Peyer's patch (tissue), 4 donors: ENCODE measurements at regions not wholly inside any gene's neighbourhood (a gene's known extent, or its start where the extent isn't known, plus 50 kb on each side); places are given as distances from the start of the nearest gene placed in this dataset.

ENCODE experiments used
- DNase-seq, 3 donors: peaks; one replicate each; pipeline ENCODE4 v3.0.0-alpha.2; 2017 to 2019
- H3K27ac ChIP-seq, 4 donors: fragments of 200-600 bp; sonication (generic); one replicate each; pipeline ENCODE4 v1.5.1; 2016 to 2019
- H3K27me3 ChIP-seq, 2 donors: fragments of 200-600 bp; sonication (generic); one replicate each; pipeline ENCODE4 v1.5.1; 2019
- H3K36me3 ChIP-seq, 3 donors: fragments of 200-600 bp; sonication (generic); one replicate each; pipeline ENCODE4 v1.5.1; 2016 to 2019
- H3K4me1 ChIP-seq, 4 donors: fragments of 200-600 bp; sonication (generic); one replicate each; pipeline ENCODE4 v1.5.1; 2016 to 2019
- H3K4me3 ChIP-seq, 4 donors: fragments of 200-600 bp; sonication (generic); 1 replicate in 3 of 4; 2 replicates in 1 of 4; pipeline ENCODE4 v1.5.1; 2016 to 2019; ENCODE audit warnings: mild to moderate bottlenecking in 1 of 4
- H3K9me3 ChIP-seq, 4 donors: fragments of 200-600 bp; sonication (generic); one replicate each; pipeline ENCODE4 v1.5.1; 2016 to 2019; ENCODE audit warnings: mild to moderate bottlenecking in 1 of 4
- CTCF ChIP-seq, 6 experiments: fragments of 450-650 bp in 4 of 6; fragments of 200-600 bp in 2 of 6; sonication (generic) in 1 of 6; IDR thresholded peaks; one replicate each; pipeline ENCODE4 v1.5.1; 2017 to 2019; ENCODE audit warnings: antibody characterized with exemption in 6 of 6, mild to moderate bottlenecking in 3 of 6, moderate library complexity in 1 of 6
- POLR2A ChIP-seq, 2 donors: fragments of 450-650 bp; IDR thresholded peaks; one replicate each; pipeline ENCODE4 v1.5.1; 2017; ENCODE audit warnings: antibody characterized with exemption in 2 of 2, mild to moderate bottlenecking in 2 of 2, moderate library complexity in 2 of 2

GRCh38 chr11:28420099-28420498, 311.9 kb downstream of the METTL15 start:
- no peak for DNase-seq
- TF ChIP-seq CTCF (IDR thresholded peaks at IDR 0.05) (no peak), POLR2A (IDR thresholded peaks at IDR 0.05) (no peak)
- Histone ChIP-seq H3K4me3 (no peak overlapping the region), H3K4me1 (no peaks in the 10 kb centered on the region), H3K27me3 (no peaks in the 10 kb centered on the region), H3K27ac (no peak overlapping the region), H3K36me3 (no peaks in the 10 kb centered on the region), H3K9me3 (no peaks in the 10 kb centered on the region)

- no peak for TF ChIP-seq CTCF (IDR thresholded peaks at IDR 0.05)
- no peak for TF ChIP-seq POLR2A (IDR thresholded peaks at IDR 0.05)
- H3K27ac ChIP-seq = no peak overlapping the region
- H3K9me3 ChIP-seq = no peaks in the 10 kb centered on the region
- no peaks in the 10 kb centered on the region for H3K36me3 ChIP-seq
- no peak for DNase-seq
- no peaks in the 10 kb centered on the region for H3K4me1 ChIP-seq
- no peaks in the 10 kb centered on the region for H3K27me3 ChIP-seq
- H3K4me3 ChIP-seq = no peak overlapping the region
Observed at GRCh38 chr11:28417601-28418323, 309.6 kb downstream of the METTL15 start.

- H3K4me1 ChIP-seq = no peaks in the 10 kb centered on the region
- H3K27me3 ChIP-seq = no peaks in the 10 kb centered on the region
- no peak overlapping the region for H3K27ac ChIP-seq
- H3K36me3 ChIP-seq = no peaks in the 10 kb centered on the region
- H3K4me3 ChIP-seq = no peak overlapping the region
- DNase-seq = no peak
- no peak for TF ChIP-seq CTCF (IDR thresholded peaks at IDR 0.05)
- TF ChIP-seq POLR2A (IDR thresholded peaks at IDR 0.05) = no peak
- no peaks in the 10 kb centered on the region for H3K9me3 ChIP-seq
Observed at GRCh38 chr11:28412029-28412428, 303.8 kb downstream of the METTL15 start.

GRCh38 chr11:28401446-28401845, 293.3 kb downstream of the METTL15 start:
- no peak overlapping the region for H3K4me3 ChIP-seq
- no peaks in the 10 kb centered on the region for H3K4me1 ChIP-seq
- TF ChIP-seq POLR2A (IDR thresholded peaks at IDR 0.05) = no peak
- no peak for TF ChIP-seq CTCF (IDR thresholded peaks at IDR 0.05)
- no peaks in the 10 kb centered on the region for H3K27me3 ChIP-seq
- H3K36me3 ChIP-seq = no peaks in the 10 kb centered on the region
- no peak overlapping the region for H3K27ac ChIP-seq
- H3K9me3 ChIP-seq = no peaks in the 10 kb centered on the region
- DNase-seq = no peak

GRCh38 chr11:28400331-28401100, 292.3 kb downstream of the METTL15 start:
- Histone ChIP-seq H3K9me3 (no peaks in the 10 kb centered on the region), H3K4me1 (no peaks in the 10 kb centered on the region), H3K27ac (no peak overlapping the region), H3K4me3 (no peak overlapping the region), H3K36me3 (no peaks in the 10 kb centered on the region), H3K27me3 (no peaks in the 10 kb centered on the region)
- no peak for DNase-seq
- no peak for TF ChIP-seq CTCF (IDR thresholded peaks at IDR 0.05)
- TF ChIP-seq POLR2A (IDR thresholded peaks at IDR 0.05) = no peak
